ENCODE measurements at regions not wholly inside any gene's neighbourhood (a gene's known extent, or its start where the extent isn't known, plus 50 kb on each side); places are given as distances from the start of the nearest gene placed in this dataset.

- no peak for TF ChIP-seq PBX3 (CRISPR knock-in tag; IDR thresholded peaks at IDR 0.05)
- TF ChIP-seq ZNF302 (tag by site-specific recombination; IDR thresholded peaks at IDR 0.05; ENCODE audit: low read depth) = no peak
- TF ChIP-seq ZBTB48 (tag by site-specific recombination; IDR thresholded peaks at IDR 0.05) = no peak
- TF ChIP-seq ZNF785 (tag by site-specific recombination; IDR thresholded peaks at IDR 0.05) = no peak
- TF ChIP-seq ZNF350 (tag by site-specific recombination; IDR thresholded peaks at IDR 0.05) = no peak
- no peak for TF ChIP-seq ZNF391 (tag by site-specific recombination; IDR thresholded peaks at IDR 0.05; ENCODE audit: borderline replicate concordance, low read depth)
- no peak for TF ChIP-seq ZNF561 (tag by site-specific recombination; IDR thresholded peaks at IDR 0.05; ENCODE audit: borderline replicate concordance)
- TF ChIP-seq GLIS2 (tag by site-specific recombination; IDR thresholded peaks at IDR 0.05) = no peak
- TF ChIP-seq OSR2 (tag by site-specific recombination; IDR thresholded peaks at IDR 0.05) = no peak
- no peak for TF ChIP-seq ZNF155 (tag by site-specific recombination; IDR thresholded peaks at IDR 0.05)
These were observed 200.4 kb downstream of the RAB11FIP4 start (continued) for GRCh38 chr17:31591924-31592323.

GRCh38 chr17:31588512-31588911 is 197.0 kb downstream of the RAB11FIP4 start:
- ChIA-PET CTCF (interaction anchor here (1.0 kb wide), 1 partner anchor 19 kb away, joined by 4 read pairs; no protein-coding TSS in a partner anchor), POLR2A (no interaction called here)
- H3K4me1 ChIP-seq (ENCODE audit: control insufficient read depth, insufficient read depth, low read length) = no peaks in the 10 kb centered on the region

GRCh38 chr17:31588034-31588433 is 196.6 kb downstream of the RAB11FIP4 start:
- H3K4me1 ChIP-seq (ENCODE audit: control insufficient read depth, insufficient read depth, low read length) = no peaks in the 10 kb centered on the region
- no peaks in the 10 kb centered on the region for H3K36me3 ChIP-seq (ENCODE audit: control insufficient read depth in 2 of 2, insufficient read depth in 1 of 2, low read length in 2 of 2)
- CTCF ChIA-PET = interaction anchor here (1.0 kb wide), 1 partner anchor 19 kb away, joined by 4 read pairs; no protein-coding TSS in a partner anchor
- H3K9me3 ChIP-seq (ENCODE audit: control insufficient read depth, insufficient read depth, low read depth, low read length) = no peaks in the 10 kb centered on the region
- TF ChIP-seq ZNF133 (tag by site-specific recombination; IDR thresholded peaks at IDR 0.05) (no peak), ZNF292 (tag by site-specific recombination; IDR thresholded peaks at IDR 0.05; ENCODE audit: borderline replicate concordance, low read depth) (no peak), ZNF433 (tag by site-specific recombination; IDR thresholded peaks at IDR 0.05; ENCODE audit: low read depth) (no peak), ZNF473 (tag by site-specific recombination; IDR thresholded peaks at IDR 0.05) (no peak), KLF16 (tag by site-specific recombination; IDR thresholded peaks at IDR 0.05) (no peak), OVOL3 (tag by site-specific recombination; IDR thresholded peaks at IDR 0.05) (no peak), ZNF560 (tag by site-specific recombination; IDR thresholded peaks at IDR 0.05; ENCODE audit: borderline replicate concordance) (no peak)
- POLR2A ChIA-PET = no interaction called here
- H3K4me3 ChIP-seq (ENCODE audit: low read depth, low read length) = no peak overlapping the region
- H3K27ac ChIP-seq (ENCODE audit: extremely low read depth, low read depth, low read length) = no peak overlapping the region

More at GRCh38 chr17:31588512-31588911, 197.0 kb downstream of the RAB11FIP4 start:
- Histone ChIP-seq H3K9me3 (ENCODE audit: control insufficient read depth, insufficient read depth, low read depth, low read length) (no peaks in the 10 kb centered on the region), H3K27ac (ENCODE audit: extremely low read depth, low read depth, low read length) (no peak overlapping the region), H3K4me3 (ENCODE audit: low read depth, low read length) (no peak overlapping the region), H3K36me3 (ENCODE audit: control insufficient read depth in 2 of 2, insufficient read depth in 1 of 2, low read length in 2 of 2) (no peaks in the 10 kb centered on the region)
- TF ChIP-seq RBAK (tag by site-specific recombination; IDR thresholded peaks at IDR 0.05) (no peak), ZNF585B (tag by site-specific recombination; IDR thresholded peaks at IDR 0.05) (no peak), ZNF544 (tag by site-specific recombination; IDR thresholded peaks at IDR 0.05) (no peak), ZNF132 (tag by site-specific recombination; IDR thresholded peaks at IDR 0.05; ENCODE audit: borderline replicate concordance) (no peak), ZSCAN5A (tag by site-specific recombination; IDR thresholded peaks at IDR 0.05) (no peak), ZNF560 (tag by site-specific recombination; IDR thresholded peaks at IDR 0.05; ENCODE audit: borderline replicate concordance) (no peak), ZNF211 (tag by site-specific recombination; IDR thresholded peaks at IDR 0.05; ENCODE audit: low read depth) (no peak), KLF8 (tag by site-specific recombination; IDR thresholded peaks at IDR 0.05) (no peak), PBX3 (CRISPR knock-in tag; IDR thresholded peaks at IDR 0.05) (no peak), ZNF223 (tag by site-specific recombination; IDR thresholded peaks at IDR 0.05) (no peak), ZNF549 (tag by site-specific recombination; IDR thresholded peaks at IDR 0.05) (no peak), ZNF785 (tag by site-specific recombination; IDR thresholded peaks at IDR 0.05) (no peak), ZNF473 (tag by site-specific recombination; IDR thresholded peaks at IDR 0.05) (no peak)

Measured in HEK293 (cell line).